ENCODE measurements at regions not wholly inside any gene's neighbourhood (a gene's known extent, or its start where the extent isn't known, plus 50 kb on each side); places are given as distances from the start of the nearest gene placed in this dataset.

GRCh38 chr18:40124107-40124506 is 1830.9 kb upstream of the PIK3C3 start:
- no peaks in the 10 kb centered on the region for H3K79me2 ChIP-seq (ENCODE audit: control insufficient read depth in 1 of 2, insufficient read depth in 2 of 2, low read length in 2 of 2)
- DNase-seq (ENCODE audit: low read depth in 1 of 2, low spot score in 2 of 2) = no peak
- TF ChIP-seq CTBP2 (IDR thresholded peaks at IDR 0.05; ENCODE audit: borderline replicate concordance, insufficient read depth, insufficient read length, low read length) (no peak), RNF2 (IDR thresholded peaks at IDR 0.05; ENCODE audit: borderline replicate concordance, low read depth, low read length, missing control alignments, poor library complexity, severe bottlenecking) (no peak), MAFK (IDR thresholded peaks at IDR 0.05; ENCODE audit: low read depth, low read length) (no peak), BRCA1 (IDR thresholded peaks at IDR 0.05; ENCODE audit: low read depth, low read length) (no peak), PHF8 (conservative IDR thresholded peaks at IDR 0.05; ENCODE audit: low read depth, low read length) (no peak), CHD1 (IDR thresholded peaks at IDR 0.05; ENCODE audit: low read depth, low read length) (no peak), POU5F1 (IDR thresholded peaks at IDR 0.05; ENCODE audit: low read depth, low read length) (no peak), RBBP5 (IDR thresholded peaks at IDR 0.05; ENCODE audit: borderline replicate concordance, low read depth, low read length) (no peak), CEBPB (IDR thresholded peaks at IDR 0.05; ENCODE audit: low read depth, low read length) (no peak), TAF7 (optimal IDR thresholded peaks at IDR 0.05; ENCODE audit: borderline replicate concordance, low read depth, low read length) (no peak), YY1 (IDR thresholded peaks at IDR 0.05; ENCODE audit: low read depth, low read length) (no peak), TCF12 (IDR thresholded peaks at IDR 0.05; ENCODE audit: low read depth, low read length) (no peak), CTCF (IDR thresholded peaks at IDR 0.05; ENCODE audit: control extremely low read depth in 1 of 3, insufficient read depth in 1 of 3, low read depth in 1 of 3, low read length in 3 of 3) (no peak)

More at GRCh38 chr18:40124107-40124506, 1830.9 kb upstream of the PIK3C3 start:
- Histone ChIP-seq H3K27ac (ENCODE audit: low read depth, low read length) (no peak overlapping the region), H3K14ac (ENCODE audit: insufficient read length) (no peak overlapping the region), H3K56ac (replicated peaks; ENCODE audit: insufficient read length, low read depth, low read length) (no peak overlapping the region), H3K4ac (replicated peaks; ENCODE audit: insufficient read length, low read depth, low read length) (no peak overlapping the region), H3K79me1 (ENCODE audit: low read depth, low read length) (no peaks in the 10 kb centered on the region), H3K36me3 (ENCODE audit: control insufficient read depth in 2 of 4, insufficient read depth in 4 of 4, low read length in 3 of 4) (no peaks in the 10 kb centered on the region), H2AFZ (ENCODE audit: low read length) (no peak overlapping the region), H3K27me3 (replicated peaks in 1 of 4; ENCODE audit: control insufficient read depth in 3 of 4, extremely low read depth in 1 of 4, insufficient read depth in 3 of 4, low read length in 3 of 4) (no peaks in the 10 kb centered on the region), H3K9ac (replicated peaks in 1 of 4; ENCODE audit: extremely low read depth in 1 of 4, low read depth in 3 of 4, low read length in 3 of 4) (no peak overlapping the region), H4K20me1 (replicated peaks in 1 of 2; ENCODE audit: control insufficient read depth in 1 of 2, insufficient read depth in 2 of 2, low read length in 2 of 2) (no peaks in the 10 kb centered on the region), H3K9me3 (ENCODE audit: insufficient read depth in 2 of 2, low read depth in 1 of 2, low read length in 1 of 2) (peaks cover 11 to 13% of the 10 kb centered on the region in 2 experiments; a peak in 3 of 4 replicates), H2AK5ac (ENCODE audit: low read depth, low read length) (no peak overlapping the region), H3K4me3 (ENCODE audit: extremely low read depth in 1 of 4, insufficient read depth in 2 of 4, low read depth in 3 of 4, low read length in 4 of 4) (no peak overlapping the region), H3K23ac (ENCODE audit: insufficient read length) (no peak overlapping the region), H3K4me2 (ENCODE audit: insufficient read depth in 1 of 2, low read depth in 2 of 2, low read length in 2 of 2) (no peak overlapping the region), H3K18ac (ENCODE audit: extremely low read depth, low read length) (no peak overlapping the region), H4K8ac (ENCODE audit: extremely low read depth, insufficient read depth, low read length) (no peak overlapping the region), H4K5ac (ENCODE audit: insufficient read length, low read depth, low read length) (no peak overlapping the region), H4K91ac (replicated peaks; ENCODE audit: insufficient read length, low read length) (no peak overlapping the region), H2BK5ac (ENCODE audit: low read depth, low read length) (no peak overlapping the region), H2BK120ac (replicated peaks; ENCODE audit: low read depth, low read length) (no peak overlapping the region), H2BK12ac (ENCODE audit: low read depth, low read length) (no peak overlapping the region), H2BK15ac (ENCODE audit: low read length) (no peak overlapping the region), H3K23me2 (ENCODE audit: low read depth, low read length) (no peaks in the 10 kb centered on the region), H3K4me1 (replicated peaks in 1 of 4; ENCODE audit: control insufficient read depth in 3 of 4, insufficient read depth in 4 of 4, low read length in 3 of 4) (no peaks in the 10 kb centered on the region), H2BK20ac (ENCODE audit: low read length) (no peak overlapping the region)
- FAIRE-seq = no peak
- ChIA-PET CTCF (ENCODE audit: partially characterized antibody) (no interaction called here), POLR2A (ENCODE audit: partially characterized antibody) (no interaction called here)
- WGBS, 2 experiments (ENCODE audit: extremely low coverage in 1 of 2, insufficient coverage in 1 of 2, insufficient read length in 1 of 2, insufficient replicate concordance in 2 of 2, low coverage in 1 of 2, low lambda C conversion rate in 2 of 2, missing lambda C conversion rate in 1 of 2) = 93% methylated on average over 2 of the region's 2 CpGs; no CpG with 5 or more reads in 1 of the 2 experiments

Measured in H1 (cell line).